Mesendoderm (in vitro differentiated cells): ENCODE measurements at regions not wholly inside any gene's neighbourhood (a gene's known extent, or its start where the extent isn't known, plus 50 kb on each side); places are given as distances from the start of the nearest gene placed in this dataset.

Experiments used
- DNase-seq: peaks from one replicate; pipeline ENCODE4 v3.0.0; 2013
- H2AK5ac ChIP-seq: 2 replicates; pipeline ENCODE4 v1.6.1; 2013; ENCODE audit warnings: low read length, inconsistent platforms
- H2BK120ac ChIP-seq: 2 replicates; pipeline ENCODE4 v1.6.1; 2013; ENCODE audit warnings: low read depth, mild to moderate bottlenecking, low read length, moderate library complexity, mixed read lengths
- H2BK15ac ChIP-seq: replicated peaks from 2 replicates; pipeline ENCODE4 v1.6.1; 2013; ENCODE audit warnings: low read depth, mild to moderate bottlenecking, moderate library complexity
- H2BK5ac ChIP-seq: 2 replicates; pipeline ENCODE4 v1.6.1; 2013; ENCODE audit warnings: low read length, inconsistent platforms
- H3K18ac ChIP-seq: 2 replicates; pipeline ENCODE4 v1.6.1; 2013; ENCODE audit warnings: mild to moderate bottlenecking, low read length, mixed read lengths
- H3K23ac ChIP-seq: one replicate; pipeline ENCODE4 v1.6.1; 2013; ENCODE audit warnings: low read length
- H3K27ac ChIP-seq: 2 replicates; pipeline ENCODE4 v1.5.1; 2013; ENCODE audit warnings: low read depth, mild to moderate bottlenecking, inconsistent platforms, low read length, moderate library complexity
- H3K27me3 ChIP-seq: 2 replicates; pipeline ENCODE4 v1.6.1; 2013; ENCODE audit warnings: low read length, control low read depth, mild to moderate bottlenecking, inconsistent platforms; ENCODE audit not compliant: insufficient read depth, poor library complexity
- H3K36me3 ChIP-seq: 2 replicates; pipeline ENCODE4 v1.6.1; 2013; ENCODE audit warnings: low read length, inconsistent platforms; ENCODE audit not compliant: control insufficient read depth, insufficient read depth
- H3K4ac ChIP-seq: one replicate; pipeline ENCODE4 v1.6.1; 2013; ENCODE audit warnings: low read depth, mild to moderate bottlenecking, low read length, moderate library complexity
- H3K4me1 ChIP-seq: 2 replicates; pipeline ENCODE4 v1.6.1; 2013; ENCODE audit warnings: low read depth, low read length, inconsistent platforms; ENCODE audit not compliant: control insufficient read depth
- H3K4me2 ChIP-seq: 2 replicates; pipeline ENCODE4 v1.6.1; 2013; ENCODE audit warnings: low read length
- H3K4me3 ChIP-seq: 2 replicates; pipeline ENCODE4 v1.5.1; 2013; ENCODE audit warnings: mild to moderate bottlenecking, low read length
- H3K56ac ChIP-seq: one replicate; pipeline ENCODE4 v1.6.1; 2013; ENCODE audit warnings: low read length
- H3K79me1 ChIP-seq: 2 replicates; pipeline ENCODE4 v1.6.1; 2013; ENCODE audit warnings: low read length, inconsistent platforms
- H3K79me2 ChIP-seq: 2 replicates; pipeline ENCODE4 v1.6.1; 2013; ENCODE audit warnings: mild to moderate bottlenecking, low read length; ENCODE audit not compliant: control insufficient read depth, insufficient read depth
- H3K9ac ChIP-seq: 2 replicates; pipeline ENCODE4 v1.6.1; 2013; ENCODE audit warnings: low read length, inconsistent platforms
- H4K5ac ChIP-seq: one replicate; pipeline ENCODE4 v1.6.1; 2013; ENCODE audit warnings: low read length
- H4K8ac ChIP-seq: one replicate; pipeline ENCODE4 v1.6.1; 2013; ENCODE audit warnings: low read depth, mild to moderate bottlenecking, control low read depth, low read length, moderate library complexity
- WGBS: extraction: QIAGEN DNeasy Blood & Tissue Kit; methylation state at CpG from one replicate; pipeline ENCODE4 v1.1.7; 2013; ENCODE audit warnings: low lambda C conversion rate, missing lambda C conversion rate; ENCODE audit not compliant: insufficient coverage; ENCODE audit errors: extremely low coverage; 5-methylcytosine and 5-hydroxymethylcytosine counted together

GRCh38 chr13:39811051-39811450 lies 155.6 kb downstream of the COG6 start:
- Histone ChIP-seq H3K79me1 (no peaks in the 10 kb centered on the region), H3K18ac (no peak overlapping the region), H3K36me3 (no peaks in the 10 kb centered on the region), H2BK15ac (no peak overlapping the region), H3K56ac (no peak overlapping the region), H3K4me2 (no peak overlapping the region), H3K27me3 (no peaks in the 10 kb centered on the region), H4K5ac (no peak overlapping the region), H3K27ac (no peak overlapping the region), H3K4me1 (no peaks in the 10 kb centered on the region), H2AK5ac (no peak overlapping the region), H3K4ac (no peak overlapping the region), H3K9ac (no peak overlapping the region), H3K4me3 (no peak overlapping the region), H4K8ac (no peak overlapping the region), H3K23ac (no peak overlapping the region), H2BK120ac (no peak overlapping the region), H2BK5ac (no peak overlapping the region), H3K79me2 (no peaks in the 10 kb centered on the region)
- DNase-seq = no peak
- WGBS = no CpG with 5 or more reads among the region's 6 CpGs

- Histone ChIP-seq H2BK5ac (no peak overlapping the region), H4K8ac (no peak overlapping the region), H4K5ac (no peak overlapping the region), H3K36me3 (no peaks in the 10 kb centered on the region), H3K4me1 (no peaks in the 10 kb centered on the region), H3K4ac (no peak overlapping the region), H2AK5ac (no peak overlapping the region), H2BK120ac (no peak overlapping the region), H3K18ac (no peak overlapping the region), H3K4me2 (no peak overlapping the region), H3K79me2 (no peaks in the 10 kb centered on the region), H3K79me1 (no peaks in the 10 kb centered on the region), H3K27ac (no peak overlapping the region), H3K56ac (no peak overlapping the region), H3K23ac (no peak overlapping the region), H2BK15ac (no peak overlapping the region), H3K27me3 (no peaks in the 10 kb centered on the region), H3K9ac (no peak overlapping the region), H3K4me3 (no peak overlapping the region)
- no peak for DNase-seq
- WGBS = no CpG with 5 or more reads among the region's 5 CpGs
Measured at GRCh38 chr13:39811696-39812095, 156.2 kb downstream of the COG6 start.

DNA sequence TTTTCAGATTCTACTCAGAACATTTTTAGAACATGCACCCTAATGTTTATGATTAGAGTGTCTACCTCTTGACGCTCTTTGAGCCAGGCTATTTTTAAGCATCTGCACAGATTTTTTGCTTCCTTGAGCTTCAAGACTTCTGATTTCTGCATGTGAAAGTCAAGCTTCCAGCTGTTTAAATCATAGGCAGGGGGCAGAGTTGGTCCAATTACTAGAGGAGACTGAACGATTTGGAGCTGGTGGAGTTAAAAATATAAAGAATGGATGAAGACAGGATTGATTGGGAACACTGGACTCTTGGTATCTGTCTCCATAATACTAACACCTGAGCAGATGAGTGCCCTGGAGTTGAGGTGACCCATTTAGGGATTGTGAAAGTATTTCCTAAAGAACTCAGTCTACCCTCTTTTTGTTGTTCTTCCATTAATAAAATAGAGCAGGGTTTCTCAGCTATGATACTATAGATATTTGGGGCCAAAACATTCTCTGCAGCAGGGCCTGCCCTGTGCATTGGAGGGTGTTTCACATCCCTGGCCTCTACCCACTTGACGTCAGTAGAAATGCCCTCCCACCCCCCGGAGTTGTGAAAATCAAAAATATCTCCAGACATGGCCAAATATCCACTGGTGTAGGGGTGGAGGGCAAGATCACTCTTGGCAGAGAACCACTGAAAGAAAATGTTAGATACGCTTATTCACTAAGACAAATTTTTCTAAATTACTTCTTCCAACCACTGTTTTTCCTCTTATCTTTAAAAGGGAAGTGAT lies 160.1 kb downstream of the COG6 start:
- Histone ChIP-seq H3K56ac (no peak overlapping the region), H2BK15ac (no peak overlapping the region), H3K4me3 (no peak overlapping the region), H2AK5ac (no peak overlapping the region), H3K23ac (no peak overlapping the region), H3K4me1 (no peaks in the 10 kb centered on the region), H2BK120ac (no peak overlapping the region), H3K27me3 (no peaks in the 10 kb centered on the region), H4K5ac (no peak overlapping the region), H3K36me3 (no peaks in the 10 kb centered on the region), H2BK5ac (no peak overlapping the region), H3K4me2 (no peak overlapping the region), H3K4ac (no peak overlapping the region), H3K9ac (no peak overlapping the region), H3K79me1 (no peaks in the 10 kb centered on the region), H3K79me2 (no peaks in the 10 kb centered on the region), H3K27ac (no peak overlapping the region), H4K8ac (no peak overlapping the region), H3K18ac (no peak overlapping the region)
- no peak for DNase-seq
- no CpG with 5 or more reads among the region's 5 CpGs for WGBS

DNA sequence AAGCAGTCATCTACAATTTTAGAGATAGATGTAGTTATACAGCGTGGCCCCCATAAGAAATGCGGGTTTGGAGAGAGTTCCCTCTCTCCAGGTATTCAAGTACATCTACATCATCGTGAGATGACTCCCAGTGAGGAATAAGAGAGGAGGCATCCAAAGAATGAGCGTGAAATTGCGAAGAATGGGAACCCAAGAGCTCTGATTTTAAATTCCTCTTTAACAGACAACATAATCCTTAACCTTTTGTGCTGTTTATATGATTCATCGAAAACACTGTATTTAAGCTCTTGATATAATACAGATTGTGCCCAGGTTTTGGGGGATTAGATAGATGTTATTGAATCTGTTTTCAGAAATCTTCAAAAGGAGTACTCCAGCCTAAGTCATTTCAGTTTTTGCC lies 161.5 kb downstream of the COG6 start:
- H3K23ac ChIP-seq = no peak overlapping the region
- no peaks in the 10 kb centered on the region for H3K79me2 ChIP-seq
- H3K4me1 ChIP-seq = no peaks in the 10 kb centered on the region
- no peaks in the 10 kb centered on the region for H3K79me1 ChIP-seq
- no peak overlapping the region for H3K4me3 ChIP-seq
- no peak overlapping the region for H2BK15ac ChIP-seq
- H2BK120ac ChIP-seq = no peak overlapping the region
- H3K36me3 ChIP-seq = no peaks in the 10 kb centered on the region
- H3K56ac ChIP-seq = no peak overlapping the region
- H4K5ac ChIP-seq = no peak overlapping the region
- no CpG with 5 or more reads among the region's 6 CpGs for WGBS
- no peak for DNase-seq
- no peak overlapping the region for H2AK5ac ChIP-seq
- H3K18ac ChIP-seq = no peak overlapping the region
- no peak overlapping the region for H3K27ac ChIP-seq
- H4K8ac ChIP-seq = no peak overlapping the region
- H3K4me2 ChIP-seq = no peak overlapping the region
- H3K4ac ChIP-seq = no peak overlapping the region
- H3K27me3 ChIP-seq = no peaks in the 10 kb centered on the region
- no peak overlapping the region for H2BK5ac ChIP-seq
- no peak overlapping the region for H3K9ac ChIP-seq

DNA sequence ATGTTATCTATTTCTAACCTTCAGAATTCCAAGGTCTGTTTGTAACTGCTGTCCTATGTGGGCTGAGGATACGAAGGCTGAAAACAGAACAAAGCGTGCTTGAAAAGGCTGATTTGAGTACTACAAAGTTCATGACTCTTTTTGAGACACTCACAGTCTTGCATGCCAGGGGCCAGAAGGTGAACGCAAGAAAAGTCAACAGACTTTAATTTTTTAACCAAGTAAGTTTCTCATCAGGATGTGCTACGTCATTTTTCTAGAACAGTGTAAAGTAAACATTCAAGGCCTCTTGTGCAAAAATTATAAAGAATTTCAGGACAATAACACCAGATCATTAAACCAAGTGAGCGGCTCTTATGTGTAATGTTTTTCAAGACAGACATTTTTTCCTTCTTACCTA lies 163.5 kb downstream of the COG6 start:
- Histone ChIP-seq H3K4me3 (no peak overlapping the region), H3K79me2 (no peaks in the 10 kb centered on the region), H3K27me3 (no peaks in the 10 kb centered on the region), H4K8ac (no peak overlapping the region), H2AK5ac (no peak overlapping the region), H3K4me2 (no peak overlapping the region), H3K36me3 (no peaks in the 10 kb centered on the region), H3K4me1 (peaks cover 3% of the 10 kb centered on the region), H2BK15ac (no peak overlapping the region), H4K5ac (no peak overlapping the region), H3K18ac (no peak overlapping the region), H3K56ac (no peak overlapping the region), H3K23ac (no peak overlapping the region), H3K79me1 (no peaks in the 10 kb centered on the region), H2BK5ac (no peak overlapping the region), H3K4ac (no peak overlapping the region), H3K27ac (no peak overlapping the region), H2BK120ac (no peak overlapping the region), H3K9ac (no peak overlapping the region)
- WGBS = no CpG with 5 or more reads among the region's 5 CpGs
- DNase-seq = no peak

DNA sequence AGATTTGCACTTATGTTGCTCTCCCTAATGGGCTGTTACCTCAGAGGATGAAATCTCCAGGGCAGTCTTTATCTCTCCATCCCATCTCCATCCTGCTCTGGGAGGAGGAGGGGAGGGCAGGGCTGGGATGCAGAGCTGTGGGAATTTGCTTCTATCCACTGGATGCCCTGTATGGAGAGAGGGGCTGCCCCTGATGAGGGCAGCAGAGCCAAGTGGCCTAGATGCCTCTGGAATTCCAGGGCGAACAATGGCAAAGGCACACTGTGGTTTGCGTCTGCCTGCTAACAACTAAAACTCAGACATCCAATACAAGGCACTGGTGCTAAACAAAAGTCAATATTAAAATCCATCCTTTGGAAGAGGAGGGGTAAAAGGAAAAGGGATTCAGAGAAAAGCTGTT lies 165.1 kb downstream of the COG6 start:
- Histone ChIP-seq H3K79me1 (no peaks in the 10 kb centered on the region), H3K9ac (no peak overlapping the region), H3K4me2 (no peak overlapping the region), H3K23ac (no peak overlapping the region), H4K5ac (no peak overlapping the region), H3K4me3 (no peak overlapping the region), H3K4me1 (peaks cover 3% of the 10 kb centered on the region), H4K8ac (no peak overlapping the region), H2AK5ac (no peak overlapping the region), H2BK120ac (no peak overlapping the region), H3K56ac (no peak overlapping the region), H3K18ac (no peak overlapping the region), H2BK5ac (no peak overlapping the region), H3K79me2 (no peaks in the 10 kb centered on the region), H3K36me3 (no peaks in the 10 kb centered on the region), H3K27me3 (no peaks in the 10 kb centered on the region), H3K27ac (no peak overlapping the region), H3K4ac (no peak overlapping the region), H2BK15ac (no peak overlapping the region)
- peak; percentile 25 for DNase-seq
- WGBS = no CpG with 5 or more reads among the region's 2 CpGs
